Endothelial cell of umbilical vein (primary cell): ENCODE measurements at regions not wholly inside any gene's neighbourhood (a gene's known extent, or its start where the extent isn't known, plus 50 kb on each side); places are given as distances from the start of the nearest gene placed in this dataset.
"Not testable (repeated sequence)": the region's sequence is repeated elsewhere in the genome, so short reads cannot be mapped to it uniquely, and the experiment has no call there.

ENCODE experiments used
- BruUV-seq: library from RNA; stranded (reverse); fragments of 400-500 nt; replicated peaks from 2 replicates; lab custom pipeline; 2021; lab: Mats Ljungman, UMichigan
- CTCF ChIA-PET: fragments of 300-600, 350-600 bp; sonication (Branson Sonifier 250); formaldehyde crosslinking; loops from one replicate; lab custom pipeline; 2021; ENCODE audit warnings: antibody characterized with exemption, inconsistent platforms; lab: Charles Lee
- POLR2A ChIA-PET: fragments of 300-600, 350-600 bp; sonication (Branson Sonifier 250); formaldehyde crosslinking; loops from one replicate; lab custom pipeline; 2021; ENCODE audit warnings: antibody characterized with exemption, inconsistent platforms; lab: Charles Lee
- DNase-seq: peaks from one replicate; pipeline ENCODE4 v3.0.0-alpha.2; 2011; ENCODE audit warnings: low read depth, low spot score
- FAIRE-seq: peaks from 2 replicates; lab custom pipeline; 2011; peaks lifted over from hg19 to GRCh38; lab: Jason Lieb, UNC
- H2AFZ ChIP-seq: 2 replicates; pipeline ENCODE4 v1.6.0; 2012; ENCODE audit warnings: low read depth, low read length, control low read depth, inconsistent platforms
- H3K27ac ChIP-seq: 2 replicates; pipeline ENCODE4 v1.5.1; 2011; ENCODE audit warnings: low read depth, mild to moderate bottlenecking, control low read depth, low read length, moderate library complexity; ENCODE audit not compliant: insufficient read depth
- H3K27me3 ChIP-seq, 2 experiments: 2 replicates each; pipeline versions ENCODE4 v1.6.0 to v1.6.1; 2011; ENCODE audit warnings: low read length in 2 of 2, mixed read lengths in 1 of 2; ENCODE audit not compliant: control insufficient read depth in 2 of 2, insufficient read depth in 2 of 2
- H3K36me3 ChIP-seq, 2 experiments: 2 replicates in 1 of 2; 3 replicates in 1 of 2; pipeline ENCODE4 v1.5.1; 2011; ENCODE audit warnings: low read length in 2 of 2, mild to moderate bottlenecking in 1 of 2, moderate library complexity in 1 of 2; ENCODE audit not compliant: control insufficient read depth in 2 of 2, insufficient read depth in 2 of 2; ENCODE audit errors: extremely low read depth in 1 of 2
- H3K4me1 ChIP-seq: 3 replicates; pipeline ENCODE4 v1.5.1; 2011; ENCODE audit warnings: mild to moderate bottlenecking, low read length; ENCODE audit not compliant: control insufficient read depth, insufficient read depth; ENCODE audit errors: extremely low read depth
- H3K4me2 ChIP-seq: 2 replicates; pipeline ENCODE4 v1.6.1; 2011; ENCODE audit warnings: low read length, control low read depth, mixed read lengths; ENCODE audit not compliant: insufficient read depth
- H3K4me3 ChIP-seq, 3 experiments: fragments of 200-600 bp in 1 of 3; sonication (generic), shearing (Covaris generic) in 1 of 3; replicated peaks in 1 of 3; 2 replicates each; pipeline ENCODE4 v1.5.1; 2011 to 2016; ENCODE audit warnings: control low read depth in 3 of 3, low read length in 3 of 3, mild to moderate bottlenecking in 2 of 3, inconsistent platforms in 1 of 3, low read depth in 1 of 3, moderate library complexity in 1 of 3; ENCODE audit not compliant: insufficient read depth in 1 of 3
- H3K79me2 ChIP-seq: 2 replicates; pipeline ENCODE4 v1.6.0; 2012; ENCODE audit warnings: low read length, inconsistent platforms; ENCODE audit not compliant: control insufficient read depth, insufficient read depth
- H3K9ac ChIP-seq: replicated peaks from 2 replicates; pipeline ENCODE3; 2011; ENCODE audit warnings: low read length, control low read depth; ENCODE audit not compliant: insufficient read depth; ENCODE audit errors: extremely low read depth
- H3K9me1 ChIP-seq: replicated peaks from 3 replicates; pipeline ENCODE4 v1.6.0; 2011; ENCODE audit warnings: mild to moderate bottlenecking, low read length; ENCODE audit not compliant: control insufficient read depth, insufficient read depth; ENCODE audit errors: extremely low read depth
- H3K9me3 ChIP-seq: replicated peaks from 2 replicates; pipeline ENCODE4 v1.5.1; 2012; ENCODE audit warnings: low read length, inconsistent platforms; ENCODE audit not compliant: control insufficient read depth, insufficient read depth
- H4K20me1 ChIP-seq: replicated peaks from 2 replicates; pipeline ENCODE3; 2011; ENCODE audit warnings: mild to moderate bottlenecking, low read length; ENCODE audit not compliant: control insufficient read depth, insufficient read depth; ENCODE audit errors: extremely low read depth
- EZH2 ChIP-seq: IDR thresholded peaks from 2 replicates; pipeline ENCODE4 v1.6.1; 2012; ENCODE audit warnings: borderline replicate concordance, low read depth, mild to moderate bottlenecking, moderate library complexity, low read length, inconsistent platforms; ENCODE audit not compliant: severe bottlenecking
- FOS ChIP-seq: IDR thresholded peaks from 2 replicates; pipeline ENCODE4 v1.6.1; 2011; ENCODE audit warnings: mild to moderate bottlenecking, low read length, moderate library complexity, borderline replicate concordance; ENCODE audit not compliant: insufficient read depth
- MYC ChIP-seq: IDR thresholded peaks from one replicate; pipeline ENCODE4 v1.6.1; 2011; ENCODE audit warnings: mild to moderate bottlenecking, low read depth, low read length
- POLR2A ChIP-seq: IDR thresholded peaks from 2 replicates; pipeline ENCODE4 v1.6.1; 2012; ENCODE audit warnings: low read depth, mild to moderate bottlenecking, control low read depth, low read length
- dilution Hi-C: fragments of 300-500 bp; cut with MboI; formaldehyde crosslinking; loops from one replicate; pipeline ENCODE4 v1.15.0; 2019; ENCODE audit warnings: low sequenced_read_pairs; ENCODE audit not compliant: extremely low pct_ligation_motif_present
- intact Hi-C: fragments of 100-400 bp; cut with micrococcal nuclease; formaldehyde crosslinking; loops from one replicate; pipeline ENCODE4 v1.10.0; 2022

DNA sequence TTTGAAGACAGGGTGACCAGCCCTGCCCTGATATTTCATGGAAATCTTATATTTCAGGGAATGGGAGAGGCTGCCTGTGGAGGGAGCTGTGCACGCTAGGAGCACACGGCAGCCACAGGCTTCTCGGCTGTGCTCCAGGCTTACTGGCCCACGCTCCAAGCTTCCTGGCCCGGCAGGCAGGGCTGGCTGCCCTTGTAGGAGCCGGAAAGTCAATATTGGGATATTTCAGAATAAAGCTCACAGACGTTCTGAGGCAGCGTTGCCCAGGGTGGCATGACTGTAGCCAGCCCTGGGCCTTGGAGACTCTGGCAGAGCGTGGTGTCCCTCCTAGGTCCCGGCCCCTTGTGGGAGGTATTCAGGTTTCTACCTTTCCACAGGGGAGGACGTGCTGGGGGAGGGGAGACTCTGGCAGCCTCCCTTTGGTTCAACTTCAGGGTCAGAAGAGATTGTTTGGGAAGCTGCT, 95.6 kb downstream of the NPIPB11 start:
- CTCF ChIA-PET = no interaction called here

DNA sequence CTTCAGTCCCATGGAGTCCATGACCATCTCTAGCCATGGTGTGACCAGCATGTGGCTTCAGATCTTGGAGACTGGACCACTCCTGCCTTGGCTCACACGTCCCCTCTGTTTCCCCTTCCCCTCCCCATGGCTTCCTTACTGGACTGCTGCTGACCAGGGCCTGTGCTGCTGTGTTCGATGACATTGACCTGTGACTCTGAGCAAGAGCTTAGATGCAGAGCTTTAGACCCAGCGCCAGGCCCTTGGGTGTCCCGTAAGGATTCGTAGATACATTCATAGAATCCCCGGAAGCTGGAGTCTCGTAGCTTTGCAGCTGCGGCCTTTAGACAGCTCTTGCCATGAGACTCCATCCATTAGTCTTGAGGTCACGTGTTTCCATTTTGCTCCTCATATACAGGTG, 96.3 kb downstream of the NPIPB11 start:
- H4K20me1 ChIP-seq, H3K4me1 ChIP-seq, POLR2A ChIA-PET, H3K36me3 ChIP-seq, CTCF ChIA-PET, H2AFZ ChIP-seq, H3K4me3 ChIP-seq, H3K9me3 ChIP-seq, H3K27me3 ChIP-seq, FAIRE-seq, intact Hi-C loops, BruUV-seq, H3K4me2 ChIP-seq, DNase-seq, H3K79me2 ChIP-seq, dilution Hi-C loops, H3K9me1 ChIP-seq, H3K9ac ChIP-seq, H3K27ac ChIP-seq: not testable (repeated sequence)

More for the DNA sequence above, 95.6 kb downstream of the NPIPB11 start:
- H3K27ac ChIP-seq = no peak overlapping the region
- H3K9me1 ChIP-seq = no peaks in the 10 kb centered on the region
- no TSS peak for BruUV-seq
- H3K79me2 ChIP-seq = no peaks in the 10 kb centered on the region
- no peaks in the 10 kb centered on the region for H3K9me3 ChIP-seq
- no peak for FAIRE-seq
- H2AFZ ChIP-seq = no peak overlapping the region
- no peak overlapping the region for H3K9ac ChIP-seq
- dilution Hi-C loops = no loop called here
- POLR2A ChIA-PET = no interaction called here
- no peaks in the 10 kb centered on the region for H3K36me3 ChIP-seq
- H3K27me3 ChIP-seq = no peaks in the 10 kb centered on the region
- no peaks in the 10 kb centered on the region for H4K20me1 ChIP-seq
- no peaks in the 10 kb centered on the region for H3K4me1 ChIP-seq
- intact Hi-C loops = no loop called here
- no peak for DNase-seq
- TF ChIP-seq FOS (no peak), POLR2A (no peak), MYC (no peak), EZH2 (no peak)
- H3K4me3 ChIP-seq = no peak overlapping the region
- H3K4me2 ChIP-seq = no peak overlapping the region

DNA sequence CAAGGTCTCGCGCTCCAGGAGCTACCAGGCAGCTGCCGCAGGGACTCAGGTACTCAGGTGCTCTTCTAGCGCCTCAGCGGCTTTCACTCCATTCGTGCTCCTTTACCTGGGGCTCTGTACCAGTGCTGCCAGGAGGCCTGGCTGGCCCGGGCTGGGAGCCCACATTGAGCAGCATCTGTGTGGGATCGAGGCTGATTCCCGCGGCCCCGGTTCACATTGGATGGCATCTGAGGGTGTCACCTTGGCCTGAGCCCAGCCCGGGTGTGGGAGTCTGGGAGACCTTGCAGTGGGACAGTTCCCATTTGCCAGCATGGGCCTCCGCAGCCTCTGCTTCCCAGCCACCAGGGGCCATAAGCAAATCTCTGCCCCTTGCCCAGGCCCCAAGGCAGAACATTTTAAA, 96.9 kb downstream of the NPIPB11 start:
- DNase-seq, dilution Hi-C loops, CTCF ChIA-PET, H3K36me3 ChIP-seq, FAIRE-seq, H3K4me3 ChIP-seq, H2AFZ ChIP-seq, H4K20me1 ChIP-seq, H3K27ac ChIP-seq, H3K9me1 ChIP-seq, H3K4me2 ChIP-seq, BruUV-seq, POLR2A ChIA-PET, intact Hi-C loops, H3K9me3 ChIP-seq, H3K79me2 ChIP-seq, H3K27me3 ChIP-seq, H3K9ac ChIP-seq, H3K4me1 ChIP-seq: not testable (repeated sequence)
